GM03348 (cell line): ENCODE measurements at regions not wholly inside any gene's neighbourhood (a gene's known extent, or its start where the extent isn't known, plus 50 kb on each side); places are given as distances from the start of the nearest gene placed in this dataset.
"Not testable (repeated sequence)": the region's sequence is repeated elsewhere in the genome, so short reads cannot be mapped to it uniquely, and the experiment has no call there.

Source experiments
- DNase-seq: peaks from one replicate; pipeline ENCODE4 v3.0.0; 2012; ENCODE audit warnings: low spot score

- DNase-seq: no peak
These were observed 129.1 kb upstream of the OLIG3 start for GRCh38 chr6:137623293-137623692.

GRCh38 chr6:137625100-137625661, 131.0 kb upstream of the OLIG3 start:
- no peak for DNase-seq

GRCh38 chr6:137625808-137626207, 131.6 kb upstream of the OLIG3 start:
- no peak for DNase-seq

- no peak for DNase-seq
These were observed 136.5 kb upstream of the OLIG3 start for GRCh38 chr6:137630666-137631065.

- DNase-seq: no peak
These were observed 137.1 kb upstream of the OLIG3 start for GRCh38 chr6:137631323-137631722.

- DNase-seq: not testable (repeated sequence)
These were observed 140.0 kb upstream of the OLIG3 start for GRCh38 chr6:137634177-137634576.

GRCh38 chr6:137637121-137637520, 142.9 kb upstream of the OLIG3 start:
- peak; percentile 79 for DNase-seq

- no peak for DNase-seq
These were observed 144.9 kb upstream of the OLIG3 start for GRCh38 chr6:137638926-137639706.

GRCh38 chr6:137640086-137640485, 145.9 kb upstream of the OLIG3 start:
- DNase-seq: no peak

GRCh38 chr6:137641474-137642077, 147.4 kb upstream of the OLIG3 start:
- peak; percentile 75 for DNase-seq

- not testable (repeated sequence) for DNase-seq
These were observed 149.0 kb upstream of the OLIG3 start for GRCh38 chr6:137643210-137643609.

- DNase-seq: not testable (repeated sequence)
These were observed 149.4 kb upstream of the OLIG3 start for GRCh38 chr6:137643644-137644043.

GRCh38 chr6:137645850-137646249, 151.7 kb upstream of the OLIG3 start:
- DNase-seq: no peak

- DNase-seq: no peak
These were observed 152.3 kb upstream of the OLIG3 start for GRCh38 chr6:137646484-137646883.

- DNase-seq: no peak
These were observed 153.7 kb upstream of the OLIG3 start for GRCh38 chr6:137647762-137648447.

- no peak for DNase-seq
These were observed 156.5 kb upstream of the OLIG3 start for GRCh38 chr6:137650720-137651119.

GRCh38 chr6:137651178-137651577, 157.0 kb upstream of the OLIG3 start:
- DNase-seq: no peak

GRCh38 chr6:137651591-137652335, 157.6 kb upstream of the OLIG3 start:
- DNase-seq: no peak

- DNase-seq: no peak
These were observed 158.9 kb upstream of the OLIG3 start for GRCh38 chr6:137652961-137653705.

- no peak for DNase-seq
These were observed 159.5 kb upstream of the OLIG3 start for GRCh38 chr6:137653706-137654059.

- no peak for DNase-seq
These were observed 160.3 kb upstream of the OLIG3 start for GRCh38 chr6:137654365-137654981.
